IPS DF 6.9 (cell line): ENCODE measurements at regions not wholly inside any gene's neighbourhood (a gene's known extent, or its start where the extent isn't known, plus 50 kb on each side); places are given as distances from the start of the nearest gene placed in this dataset.

Source experiments
- DNase-seq: peaks from one replicate; pipeline ENCODE4 v3.0.0-alpha.2; 2013; ENCODE audit warnings: low read depth, low spot score
- H3K27ac ChIP-seq: one replicate; pipeline ENCODE4 v1.5.1; 2013; ENCODE audit warnings: low read length, control low read depth
- H3K27me3 ChIP-seq: 2 replicates; pipeline ENCODE4 v1.6.1; 2013; ENCODE audit warnings: mild to moderate bottlenecking, low read length; ENCODE audit not compliant: control insufficient read depth, insufficient read depth
- H3K36me3 ChIP-seq: 2 replicates; pipeline ENCODE4 v1.6.1; 2013; ENCODE audit warnings: low read length; ENCODE audit not compliant: control insufficient read depth, insufficient read depth
- H3K4me1 ChIP-seq: 2 replicates; pipeline ENCODE4 v1.6.1; 2013; ENCODE audit warnings: low read length; ENCODE audit not compliant: control insufficient read depth, insufficient read depth
- H3K4me3 ChIP-seq: 2 replicates; pipeline ENCODE4 v1.5.1; 2013; ENCODE audit warnings: mild to moderate bottlenecking, low read length
- H3K9me3 ChIP-seq: 2 replicates; pipeline ENCODE4 v1.6.1; 2013; ENCODE audit warnings: low read length, inconsistent platforms; ENCODE audit not compliant: control insufficient read depth, insufficient read depth
- whole genome bisulfite sequencing: extraction: QIAGEN DNeasy Blood & Tissue Kit; methylation state at CpG from one replicate; pipeline ENCODE4 v1.1.7; 2013; ENCODE audit warnings: mixed read lengths, missing lambda C conversion rate; ENCODE audit not compliant: insufficient read length, insufficient coverage; 5-methylcytosine and 5-hydroxymethylcytosine counted together

GRCh38 chr14:41377932-41378331 is 228.7 kb upstream of the LRFN5 start:
- no peak for DNase-seq
- Histone ChIP-seq H3K36me3 (no peaks in the 10 kb centered on the region), H3K27ac (no peak overlapping the region), H3K27me3 (no peaks in the 10 kb centered on the region), H3K9me3 (no peaks in the 10 kb centered on the region), H3K4me3 (no peak overlapping the region), H3K4me1 (no peaks in the 10 kb centered on the region)
- no CpG with 5 or more reads among the region's 2 CpGs for WGBS

DNA sequence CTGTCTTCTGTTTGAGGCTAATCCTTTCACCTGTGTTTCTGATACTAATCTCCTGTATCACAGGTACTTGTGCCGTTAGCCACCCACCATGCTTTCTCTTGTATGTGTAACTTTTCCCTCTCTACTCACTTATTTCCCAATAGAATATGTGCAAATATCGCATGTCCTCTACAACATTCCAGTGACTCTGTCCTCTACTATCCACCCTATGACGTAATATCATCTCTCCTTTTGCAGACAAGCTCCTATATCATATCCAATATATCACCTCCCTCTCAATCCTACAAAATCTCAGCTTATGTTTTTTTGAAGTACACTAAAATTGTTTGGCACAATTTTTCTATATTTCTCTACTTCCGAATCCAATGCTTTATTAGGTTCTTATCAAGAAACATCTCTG is 232.6 kb upstream of the LRFN5 start:
- WGBS, result 100% methylated on average over 1 of the region's 4 CpGs
- H3K4me1 ChIP-seq, result no peaks in the 10 kb centered on the region
- H3K27me3 ChIP-seq, result no peaks in the 10 kb centered on the region
- no peak for DNase-seq
- no peaks in the 10 kb centered on the region for H3K9me3 ChIP-seq
- no peaks in the 10 kb centered on the region for H3K36me3 ChIP-seq
- no peak overlapping the region for H3K4me3 ChIP-seq
- no peak overlapping the region for H3K27ac ChIP-seq

- Histone ChIP-seq H3K4me3 (no peak overlapping the region), H3K4me1 (no peaks in the 10 kb centered on the region; the same call in 1 of the 2 replicates), H3K9me3 (no peaks in the 10 kb centered on the region), H3K27ac (no peak overlapping the region), H3K27me3 (no peaks in the 10 kb centered on the region), H3K36me3 (no peaks in the 10 kb centered on the region)
- no CpG with 5 or more reads among the region's 3 CpGs for WGBS
- peak; percentile 7 for DNase-seq
Observed at GRCh38 chr14:41362139-41362538, 244.5 kb upstream of the LRFN5 start.

DNA sequence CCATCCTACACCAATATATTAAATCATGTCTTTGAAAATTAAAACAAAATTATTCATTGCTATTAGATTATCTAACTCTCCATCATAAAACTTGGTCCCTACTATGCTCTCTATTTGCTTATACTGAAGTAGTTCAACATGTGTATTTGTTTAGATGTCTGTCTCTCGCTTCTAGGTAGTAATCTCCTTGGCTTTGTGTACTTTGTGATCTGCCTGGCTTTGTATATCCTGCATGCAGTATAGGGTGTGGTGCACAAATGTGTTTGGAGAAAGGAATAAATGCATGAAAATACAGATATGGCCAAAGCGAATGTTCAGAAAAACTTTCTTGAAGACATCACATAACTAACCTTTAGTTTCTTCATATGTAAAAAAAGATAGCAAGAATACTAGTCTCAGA is 246.6 kb upstream of the LRFN5 start:
- Histone ChIP-seq H3K36me3 (no peaks in the 10 kb centered on the region), H3K9me3 (no peaks in the 10 kb centered on the region), H3K4me3 (no peak overlapping the region), H3K27me3 (no peaks in the 10 kb centered on the region), H3K27ac (no peak overlapping the region), H3K4me1 (no peaks in the 10 kb centered on the region; the same call in 1 of the 2 replicates)
- no CpG with 5 or more reads among the region's 2 CpGs for WGBS
- no peak for DNase-seq

- Histone ChIP-seq H3K27me3 (no peaks in the 10 kb centered on the region), H3K36me3 (no peaks in the 10 kb centered on the region), H3K27ac (no peak overlapping the region), H3K4me1 (no peaks in the 10 kb centered on the region), H3K4me3 (no peak overlapping the region), H3K9me3 (no peaks in the 10 kb centered on the region)
- no peak for DNase-seq
- no CpG with 5 or more reads among the region's 3 CpGs for WGBS
Observed at GRCh38 chr14:41355866-41356265, 250.8 kb upstream of the LRFN5 start.

DNA sequence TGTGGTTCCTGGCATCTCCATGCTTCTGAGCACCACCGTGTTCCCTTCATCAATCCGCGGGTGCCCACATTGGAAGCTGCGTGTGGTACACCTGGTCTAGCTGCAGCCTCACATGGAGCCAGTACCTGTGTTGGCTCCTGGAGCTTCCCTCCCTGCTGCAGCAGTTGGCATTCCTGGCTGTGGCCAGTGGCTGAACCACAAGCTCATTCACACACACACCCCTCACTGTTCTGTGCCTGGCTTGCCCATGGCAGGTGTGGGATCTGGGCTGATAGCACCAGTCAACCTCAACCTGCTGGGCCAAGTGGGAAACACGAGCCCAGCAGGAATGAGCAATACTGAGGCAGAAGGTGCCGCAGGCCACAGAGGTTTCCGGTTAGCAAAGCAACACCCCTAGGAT is 256.2 kb upstream of the LRFN5 start:
- no CpG with 5 or more reads among the region's 7 CpGs for WGBS
- no peak overlapping the region for H3K4me3 ChIP-seq
- no peaks in the 10 kb centered on the region for H3K36me3 ChIP-seq
- DNase-seq, result no peak
- H3K4me1 ChIP-seq, result no peaks in the 10 kb centered on the region; the same call in 1 of the 2 replicates
- no peaks in the 10 kb centered on the region for H3K9me3 ChIP-seq
- H3K27ac ChIP-seq, result no peak overlapping the region
- H3K27me3 ChIP-seq, result no peaks in the 10 kb centered on the region

GRCh38 chr14:41349289-41349910 is 257.3 kb upstream of the LRFN5 start:
- WGBS, result no CpG with 5 or more reads among the region's 8 CpGs
- no peak for DNase-seq

GRCh38 chr14:41343857-41344256 is 262.8 kb upstream of the LRFN5 start:
- no peak for DNase-seq
- no peak overlapping the region for H3K27ac ChIP-seq
- no peak overlapping the region for H3K4me3 ChIP-seq
- H3K4me1 ChIP-seq, result no peaks in the 10 kb centered on the region
- no peaks in the 10 kb centered on the region for H3K27me3 ChIP-seq
- H3K36me3 ChIP-seq, result no peaks in the 10 kb centered on the region
- WGBS, result no CpG with 5 or more reads among the region's 4 CpGs
- no peaks in the 10 kb centered on the region for H3K9me3 ChIP-seq

More at GRCh38 chr14:41349289-41349910, 257.3 kb upstream of the LRFN5 start:
- H3K4me1 ChIP-seq, result no peaks in the 10 kb centered on the region; the same call in 1 of the 2 replicates
- no peaks in the 10 kb centered on the region for H3K27me3 ChIP-seq
- no peak overlapping the region for H3K27ac ChIP-seq
- no peaks in the 10 kb centered on the region for H3K36me3 ChIP-seq
- no peaks in the 10 kb centered on the region for H3K9me3 ChIP-seq
- H3K4me3 ChIP-seq, result no peak overlapping the region

DNA sequence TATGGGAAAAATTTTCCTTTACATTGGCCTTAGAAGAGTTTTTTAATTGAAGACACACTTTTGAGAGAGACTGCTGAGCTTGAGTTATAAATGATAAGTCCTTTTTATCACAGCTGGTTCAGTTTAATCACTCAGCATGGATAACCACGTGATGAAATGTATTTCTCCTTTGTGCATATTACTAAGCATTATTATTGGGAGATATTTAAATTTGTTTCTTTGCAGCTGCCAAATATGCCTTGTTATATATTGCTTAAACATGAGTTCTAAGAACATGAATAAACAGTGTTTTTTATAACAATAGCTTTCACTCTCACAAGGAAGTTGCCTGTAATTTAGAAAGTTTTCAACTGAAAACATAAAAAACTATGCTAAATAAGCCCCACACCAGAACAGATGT is 293.5 kb upstream of the LRFN5 start:
- Histone ChIP-seq H3K4me3 (no peak overlapping the region), H3K9me3 (no peaks in the 10 kb centered on the region), H3K4me1 (no peaks in the 10 kb centered on the region), H3K27ac (no peak overlapping the region), H3K27me3 (no peaks in the 10 kb centered on the region), H3K36me3 (no peaks in the 10 kb centered on the region)
- DNase-seq, result no peak
- WGBS, result no CpG with 5 or more reads among the region's 1 CpG

GRCh38 chr14:41303506-41303905 is 303.2 kb upstream of the LRFN5 start:
- Histone ChIP-seq H3K4me1 (no peaks in the 10 kb centered on the region), H3K27ac (no peak overlapping the region), H3K4me3 (no peak overlapping the region), H3K9me3 (no peaks in the 10 kb centered on the region), H3K36me3 (no peaks in the 10 kb centered on the region), H3K27me3 (no peaks in the 10 kb centered on the region)
- DNase-seq, result no peak
- WGBS, result no CpG with 5 or more reads among the region's 3 CpGs

GRCh38 chr14:41302776-41303175 is 303.9 kb upstream of the LRFN5 start:
- Histone ChIP-seq H3K36me3 (no peaks in the 10 kb centered on the region), H3K27ac (no peak overlapping the region), H3K27me3 (no peaks in the 10 kb centered on the region), H3K4me1 (no peaks in the 10 kb centered on the region), H3K4me3 (no peak overlapping the region), H3K9me3 (no peaks in the 10 kb centered on the region)
- no CpG with 5 or more reads among the region's 3 CpGs for WGBS
- DNase-seq, result no peak
